Suppressor macrophage treated with lipopolysaccharide for 4 hours (primary cell): ENCODE measurements at regions not wholly inside any gene's neighbourhood (a gene's known extent, or its start where the extent isn't known, plus 50 kb on each side); places are given as distances from the start of the nearest gene placed in this dataset.
A peak's percentile ranks its signal among the peaks of the same experiment; 100 is the strongest.

ENCODE experiments used
- DNase-seq: peaks from one replicate; pipeline ENCODE4 v3.0.0-alpha.2; 2020

DNA sequence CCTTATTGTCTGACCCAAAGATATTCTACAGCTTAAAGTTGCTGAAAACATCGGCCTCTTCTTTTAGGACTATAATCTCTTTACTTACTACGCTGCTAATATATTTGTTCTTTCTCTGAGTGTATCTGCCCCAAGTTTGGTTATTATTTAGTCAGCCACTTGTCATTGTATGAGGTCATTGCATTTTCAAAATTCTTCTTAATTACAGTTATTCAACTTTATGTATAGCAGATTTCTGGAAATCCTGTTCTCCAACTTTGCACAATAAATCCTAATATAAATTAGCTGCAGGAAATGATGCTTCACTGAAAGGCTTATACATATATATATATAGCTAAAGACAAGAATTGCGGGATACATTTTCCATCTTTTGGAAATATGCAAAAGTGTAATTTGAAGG lies 88.5 kb upstream of the HIVEP1 start:
- no peak for DNase-seq

DNA sequence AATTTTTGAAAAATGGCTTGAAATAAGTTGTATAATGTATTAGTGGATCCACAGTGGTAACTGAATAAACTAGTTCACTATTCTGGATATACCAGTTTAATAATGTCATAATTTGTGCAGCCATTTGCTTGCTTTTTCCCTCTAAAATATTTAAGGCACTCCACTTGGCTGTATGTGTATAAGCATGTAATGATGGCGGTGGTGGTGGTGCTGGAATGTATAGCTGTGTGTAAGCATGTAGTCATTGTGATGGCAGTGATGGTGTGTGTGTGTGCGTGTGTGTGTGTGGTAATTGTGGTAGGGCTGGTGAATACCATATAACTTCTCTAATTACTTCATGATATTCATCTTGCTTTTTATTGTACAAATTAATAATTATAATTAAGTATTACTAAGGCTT lies 89.2 kb upstream of the HIVEP1 start:
- no peak for DNase-seq

DNA sequence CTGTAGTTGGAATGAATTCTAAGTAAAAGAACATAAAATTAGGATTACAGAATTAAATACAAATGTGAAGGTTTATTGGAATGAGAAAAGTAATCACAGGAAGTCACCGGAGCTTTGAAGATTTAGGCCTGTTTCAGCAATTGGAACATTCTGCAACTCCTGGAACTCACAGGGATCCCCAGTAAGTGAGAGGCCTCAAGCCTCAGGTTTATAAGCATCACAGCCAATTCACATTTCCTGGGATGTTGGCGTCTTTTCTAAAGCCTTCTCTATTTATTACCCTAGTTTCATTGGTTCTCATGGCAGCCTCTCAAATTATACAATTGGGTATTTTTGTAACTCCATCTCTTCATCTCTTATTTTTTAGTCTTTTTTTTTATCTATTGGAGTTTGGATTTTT lies 90.4 kb upstream of the HIVEP1 start:
- no peak for DNase-seq

DNA sequence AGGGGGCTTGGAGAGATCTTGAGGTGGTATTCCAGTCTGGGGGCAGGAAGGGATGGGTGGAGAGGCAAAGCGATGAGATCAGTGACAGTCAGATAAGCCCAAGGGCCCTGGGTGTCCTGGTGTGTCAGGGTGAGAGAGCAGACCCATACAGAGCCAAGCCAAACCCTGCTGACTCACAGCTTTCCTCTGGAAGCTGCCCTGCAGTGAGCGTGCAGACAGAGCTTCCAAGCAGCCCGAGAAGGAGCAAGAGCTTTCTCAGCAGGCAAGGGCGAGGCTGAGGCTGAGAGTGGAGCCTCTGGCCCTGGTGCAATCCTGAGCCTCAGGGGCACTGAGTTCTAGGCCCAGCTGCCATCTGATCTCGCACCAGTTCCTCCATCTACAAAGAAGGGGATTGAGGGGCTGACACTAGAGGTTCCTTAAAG lies 91.1 kb upstream of the HIVEP1 start:
- no peak for DNase-seq

DNA sequence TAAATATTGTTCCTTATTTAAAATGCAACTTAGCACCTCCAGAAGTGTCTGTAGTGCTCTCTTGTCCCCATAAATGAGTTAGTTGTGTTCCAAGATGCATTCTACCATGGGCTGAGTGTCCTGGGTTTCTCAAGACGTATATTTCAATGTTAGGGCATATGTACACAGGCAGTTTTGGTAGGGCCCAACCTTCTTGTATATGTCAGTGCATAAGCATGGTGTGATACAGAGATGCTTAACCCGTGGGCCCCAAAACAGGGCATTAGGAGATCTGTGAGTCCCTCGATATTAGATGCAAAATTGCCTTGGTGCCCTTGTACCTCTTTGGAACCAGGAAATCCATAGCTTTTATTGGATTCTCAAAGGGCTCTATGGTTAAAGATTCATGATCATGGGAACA lies 91.5 kb upstream of the HIVEP1 start:
- no peak for DNase-seq

DNA sequence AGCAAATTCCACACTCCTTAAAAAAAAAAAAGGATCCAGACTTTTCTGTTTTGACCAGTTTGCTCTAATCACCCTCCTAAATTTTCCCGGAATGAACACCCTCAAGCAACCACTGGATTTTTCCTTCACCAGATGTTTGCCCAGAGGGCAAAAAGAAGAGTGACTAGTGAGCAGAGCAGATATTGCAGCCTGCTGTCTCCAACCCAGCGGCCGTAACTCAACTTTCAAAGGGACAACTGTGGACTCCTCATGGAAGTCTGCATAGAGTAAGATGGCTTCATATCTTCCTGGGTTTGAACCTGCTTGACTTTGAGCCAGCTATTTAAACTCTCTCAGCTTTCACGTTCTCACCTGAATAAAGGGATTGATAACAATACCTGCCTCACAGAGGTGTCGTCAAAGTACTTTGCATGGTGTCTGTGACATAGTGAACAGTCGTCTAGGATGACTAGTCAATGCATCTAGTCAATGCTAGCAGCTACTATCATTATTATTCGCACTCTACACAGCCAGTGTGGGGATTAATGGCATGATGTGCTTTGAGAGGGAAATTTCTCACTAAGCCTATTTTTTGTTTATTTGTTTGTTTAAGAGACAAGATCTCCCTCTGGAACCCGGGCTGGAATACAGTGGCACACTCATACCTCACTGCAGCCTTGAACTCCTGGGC lies 92.2 kb upstream of the HIVEP1 start:
- DNase-seq: no peak

DNA sequence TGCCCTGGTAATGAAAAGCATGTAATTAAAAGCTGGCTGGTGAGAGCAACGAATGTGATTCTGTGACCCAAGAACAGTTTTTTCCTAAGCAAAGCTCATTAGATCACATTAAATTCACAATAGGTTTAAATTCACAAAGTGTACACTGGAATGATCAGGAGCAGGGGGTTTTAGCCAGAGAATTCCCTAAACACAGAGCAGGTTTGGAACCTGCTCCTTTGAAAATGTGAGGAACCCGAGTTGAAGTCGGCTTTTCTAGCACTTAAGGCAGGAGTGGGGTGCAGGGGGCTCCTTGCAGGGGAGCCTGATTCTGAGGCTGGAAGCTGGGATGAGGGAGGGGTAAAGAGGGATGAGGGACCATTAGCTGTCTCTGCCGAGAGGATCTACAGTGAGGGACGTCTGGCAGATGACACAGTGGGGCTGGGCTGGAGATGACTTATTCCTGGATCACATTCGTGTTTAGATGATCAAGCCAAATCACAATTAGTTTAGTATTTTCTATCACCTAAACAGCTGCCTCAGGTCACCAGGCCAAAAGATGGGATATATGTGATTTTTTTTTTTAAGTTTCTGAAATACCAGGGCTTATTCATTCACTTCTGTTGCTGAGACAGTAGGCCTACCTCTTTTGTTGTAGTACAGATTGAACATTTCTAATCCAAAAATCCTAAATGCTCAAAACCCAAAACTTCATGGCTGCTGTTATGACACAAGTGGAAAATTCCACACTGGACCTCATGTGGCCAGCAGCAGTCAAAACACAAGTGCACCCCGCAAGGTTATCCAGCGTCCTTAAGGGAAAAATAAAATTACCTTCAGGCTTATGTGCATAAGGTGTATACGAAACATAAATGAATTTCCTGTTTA lies 93.1 kb upstream of the HIVEP1 start:
- DNase-seq: no peak

DNA sequence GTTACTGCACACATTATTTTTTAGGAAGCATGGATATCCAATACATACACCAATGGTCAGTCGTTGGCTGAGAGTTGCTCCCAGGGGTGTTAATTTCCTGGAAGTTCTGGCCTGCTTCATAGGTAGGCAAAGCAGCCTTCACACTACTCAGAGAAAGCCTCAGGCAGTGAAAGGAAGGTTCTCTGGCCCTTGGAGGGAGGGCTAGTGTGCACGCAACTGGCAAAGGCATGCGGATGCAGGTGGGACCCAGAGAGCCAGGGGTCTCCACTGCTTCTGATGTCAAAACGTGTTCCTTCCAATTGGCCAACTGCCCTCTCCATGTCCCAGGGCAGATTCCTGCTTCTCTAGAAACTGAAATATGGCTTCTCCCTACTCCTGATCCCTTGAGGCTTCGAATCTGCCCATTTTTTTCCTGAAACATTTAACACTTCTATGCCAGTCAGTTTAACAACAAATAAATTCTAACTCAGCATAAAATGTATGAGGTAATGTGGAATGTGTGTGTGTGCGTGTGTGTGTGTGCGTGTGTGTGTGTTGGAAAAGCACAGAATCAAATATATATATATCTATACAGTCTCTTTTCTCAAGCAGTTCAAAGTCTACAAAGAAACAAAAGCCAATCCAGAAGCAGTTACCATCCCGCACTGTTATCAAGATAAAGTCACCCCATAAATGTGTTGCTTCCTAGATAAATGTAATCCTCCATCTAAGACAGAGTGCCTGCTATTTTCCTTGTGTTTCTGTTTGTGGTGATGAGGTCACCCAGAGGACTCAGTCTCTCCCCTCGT lies 94.0 kb upstream of the HIVEP1 start:
- no peak for DNase-seq

DNA sequence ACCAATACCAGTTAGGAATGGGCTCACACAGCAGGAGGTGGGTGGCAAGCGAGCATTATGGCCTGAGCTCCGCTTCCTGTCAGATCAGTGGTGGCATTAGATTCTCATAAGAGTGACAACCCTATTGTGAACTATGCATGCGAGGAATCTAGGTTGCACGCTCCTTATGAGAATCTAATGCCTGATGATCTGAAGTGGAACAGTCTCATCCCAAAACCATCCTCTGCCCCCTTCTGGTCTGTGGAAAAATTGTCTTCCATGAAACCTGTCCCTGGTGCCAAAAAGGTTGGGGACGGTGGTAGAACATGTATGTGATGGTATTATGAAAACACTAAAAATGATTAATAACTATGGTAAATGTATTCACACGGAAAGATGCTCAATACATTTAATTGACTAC lies 99.7 kb upstream of the HIVEP1 start:
- peak; percentile 14 for DNase-seq

DNA sequence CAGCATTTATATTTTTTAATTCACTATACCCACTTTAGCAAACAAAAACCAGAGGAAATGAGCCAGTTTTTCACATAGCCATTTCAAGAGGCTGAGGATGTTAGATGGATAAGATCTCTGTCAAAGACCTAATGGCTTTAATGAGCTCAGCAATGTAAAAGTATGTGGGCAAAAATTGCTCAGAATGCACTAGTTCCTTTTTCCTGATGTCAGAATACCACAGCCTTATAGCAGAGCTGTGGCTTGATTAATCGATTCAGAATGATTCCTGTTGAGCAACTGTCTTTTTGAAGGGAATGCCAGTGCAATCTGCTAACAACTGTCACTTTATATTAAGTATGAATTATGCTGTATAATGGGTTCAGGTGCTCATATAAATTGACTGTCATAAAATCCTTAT lies 100.6 kb upstream of the HIVEP1 start:
- peak; percentile 61 for DNase-seq

DNA sequence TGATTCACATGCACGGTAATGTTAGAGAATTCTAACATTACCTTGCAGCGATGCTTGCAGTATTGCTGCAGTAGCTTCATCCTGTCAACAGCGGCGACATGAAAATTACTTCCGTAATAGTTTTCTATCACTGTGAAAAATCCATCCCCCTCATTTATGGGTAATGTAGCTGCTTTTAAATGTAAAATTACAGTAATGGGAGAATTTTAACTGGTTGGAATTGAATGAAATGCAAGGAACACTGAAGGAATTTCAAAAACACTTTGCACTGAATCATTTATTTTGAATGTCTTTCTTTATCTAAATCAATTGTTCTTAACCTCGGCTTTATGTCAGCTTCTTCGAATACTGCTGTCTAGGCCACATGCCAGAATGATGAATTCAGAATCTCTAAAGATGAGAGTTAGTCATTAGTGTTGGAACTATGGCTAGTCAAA lies 102.4 kb upstream of the HIVEP1 start:
- DNase-seq: no peak

DNA sequence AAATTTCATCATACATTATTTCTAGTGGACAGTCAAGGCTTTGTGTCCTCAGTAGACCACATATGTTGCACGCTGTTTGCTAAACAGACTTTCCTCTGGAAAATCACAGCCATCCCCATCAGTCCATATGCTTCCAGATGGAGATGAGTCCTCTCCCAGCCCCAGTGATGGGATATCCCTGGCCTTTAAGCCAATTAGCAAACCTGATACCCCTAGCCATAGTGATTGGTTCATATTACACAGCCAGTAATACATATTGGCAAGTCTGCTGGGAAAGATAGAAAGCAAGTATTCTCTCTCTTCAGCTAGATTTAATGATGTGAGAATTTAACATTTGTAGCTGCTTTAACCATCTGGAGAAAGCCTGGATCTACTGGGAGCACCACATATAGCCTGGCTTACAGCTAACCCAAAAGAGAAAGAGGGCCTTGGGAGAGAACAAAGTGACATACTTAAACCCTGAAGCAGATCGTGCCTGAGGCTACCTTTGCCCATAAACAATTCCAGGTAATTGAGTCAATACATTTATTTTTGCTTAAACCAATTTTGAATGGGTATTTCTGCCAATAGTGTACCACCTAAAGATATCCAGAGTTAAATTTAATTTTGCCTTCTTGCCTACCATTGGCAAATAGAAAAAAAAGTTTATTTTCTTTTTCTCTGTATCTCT lies 103.5 kb upstream of the HIVEP1 start:
- no peak for DNase-seq

DNA sequence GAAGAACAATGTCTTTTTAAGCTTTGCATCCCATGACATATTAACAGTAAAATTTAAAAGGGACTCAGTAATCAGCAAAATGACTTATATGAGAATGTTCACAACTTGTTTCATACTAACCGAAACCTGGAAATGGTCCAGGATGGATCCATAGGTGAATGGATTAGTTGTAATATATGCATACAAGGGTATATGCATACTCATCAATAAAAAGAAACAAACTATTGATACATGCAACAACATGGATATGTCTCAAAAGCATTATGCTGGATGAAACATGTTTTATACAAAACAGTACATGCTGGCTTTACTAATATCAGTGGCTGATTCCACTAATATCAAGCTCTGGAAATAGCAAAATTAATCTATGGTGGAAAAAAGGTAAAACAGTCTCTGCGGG lies 108.5 kb upstream of the HIVEP1 start:
- no peak for DNase-seq

DNA sequence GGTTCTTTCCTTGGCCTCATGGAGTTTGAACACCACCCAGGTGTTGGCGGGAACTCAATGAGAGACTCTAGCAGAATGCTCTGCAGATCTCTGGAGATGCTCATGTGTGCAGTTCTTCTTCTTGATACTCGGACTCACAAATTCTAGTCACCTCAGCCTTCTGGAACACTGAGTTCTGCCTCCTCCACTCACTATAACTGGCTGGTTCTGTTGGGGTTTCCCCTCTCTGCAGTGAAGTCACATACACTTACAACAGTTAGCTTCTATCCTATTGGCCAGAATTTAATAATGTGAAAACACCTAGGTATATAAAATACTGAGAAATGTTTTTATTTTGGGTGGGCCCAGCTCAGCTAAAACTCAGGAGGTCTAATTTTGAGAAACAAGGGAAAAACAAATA lies 109.6 kb upstream of the HIVEP1 start:
- DNase-seq: no peak

DNA sequence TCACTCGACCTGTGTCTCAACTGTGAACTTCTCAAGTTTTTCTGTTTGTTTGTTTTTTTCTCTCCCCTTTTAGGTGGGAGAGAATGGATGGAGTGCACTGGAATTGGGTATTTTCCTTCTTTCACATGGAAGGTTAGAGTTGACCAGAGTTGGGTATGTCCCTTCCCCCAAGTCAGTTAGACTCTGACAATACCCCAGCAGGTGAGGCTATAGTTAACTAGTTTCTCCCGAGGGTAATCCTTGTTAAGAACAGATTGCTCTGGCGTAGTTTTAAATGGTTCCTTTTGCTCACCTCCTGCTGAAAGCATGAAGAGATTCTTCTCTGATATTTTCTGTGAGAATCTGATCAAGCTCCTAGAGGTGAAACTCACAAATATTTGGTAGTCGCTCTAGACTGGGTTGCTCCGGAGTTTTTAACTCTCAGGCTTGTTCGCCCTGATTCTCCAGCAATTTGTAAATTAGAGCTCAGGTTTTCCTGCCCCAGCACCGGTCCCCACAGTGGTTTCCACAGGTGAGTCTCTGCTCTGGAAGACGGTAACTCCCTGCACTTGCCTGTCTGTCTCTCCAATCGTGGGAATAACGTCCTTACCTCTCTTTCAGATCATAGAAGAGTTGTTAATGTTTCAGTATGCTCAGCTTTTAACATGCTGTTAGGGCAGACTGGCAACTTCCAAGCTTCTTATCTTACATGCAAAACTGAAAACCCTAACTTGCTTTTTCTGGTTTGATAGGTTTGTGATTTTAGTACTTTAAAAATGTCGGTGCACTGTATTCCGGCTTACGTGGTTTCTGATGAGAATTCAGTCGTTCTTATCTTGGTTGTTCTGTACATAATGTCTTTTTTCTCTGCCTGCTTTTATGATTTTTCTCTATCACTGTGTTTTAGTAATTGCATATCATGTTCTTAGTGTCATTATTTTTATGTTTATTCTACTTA lies 111.2 kb upstream of the HIVEP1 start:
- DNase-seq: no peak

DNA sequence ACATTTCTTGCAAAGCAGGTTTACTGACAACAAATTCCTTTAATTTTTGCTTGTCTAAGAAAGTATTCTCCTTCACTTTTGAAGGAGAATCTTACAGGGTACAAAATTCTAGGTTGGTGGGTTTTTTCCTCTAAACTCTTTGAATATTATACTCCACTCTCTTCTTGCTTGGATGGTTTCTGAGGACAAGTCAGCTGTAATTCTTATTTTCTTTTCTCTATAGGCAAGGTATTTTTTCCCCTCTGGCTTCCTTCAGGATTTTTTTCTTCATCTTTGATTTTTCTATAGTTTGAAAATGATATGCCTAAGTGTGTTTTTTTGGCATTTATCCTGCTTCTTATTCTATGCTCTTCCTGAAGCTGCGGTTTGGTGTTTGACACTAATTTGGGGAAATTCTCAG lies 112.5 kb upstream of the HIVEP1 start:
- no peak for DNase-seq

DNA sequence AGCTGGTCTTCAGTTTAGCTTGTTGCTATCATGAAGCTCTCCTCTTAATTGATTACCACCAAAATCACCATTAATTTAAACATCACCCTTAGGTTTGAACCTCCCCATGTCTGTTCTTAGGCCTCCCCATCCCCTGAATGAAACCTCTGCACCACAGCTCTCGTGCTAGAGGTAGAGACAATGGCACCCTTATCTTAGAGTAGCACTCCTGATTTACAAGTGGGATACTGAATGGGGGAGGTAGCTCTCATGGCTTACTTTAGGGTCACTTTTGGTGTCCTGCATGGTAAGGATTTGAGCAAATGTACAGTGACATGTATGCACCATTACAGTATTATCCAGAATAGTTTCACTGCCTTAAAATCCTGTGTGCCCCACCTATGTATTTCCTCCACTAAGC lies 115.6 kb upstream of the ADTRP start:
- DNase-seq: no peak

DNA sequence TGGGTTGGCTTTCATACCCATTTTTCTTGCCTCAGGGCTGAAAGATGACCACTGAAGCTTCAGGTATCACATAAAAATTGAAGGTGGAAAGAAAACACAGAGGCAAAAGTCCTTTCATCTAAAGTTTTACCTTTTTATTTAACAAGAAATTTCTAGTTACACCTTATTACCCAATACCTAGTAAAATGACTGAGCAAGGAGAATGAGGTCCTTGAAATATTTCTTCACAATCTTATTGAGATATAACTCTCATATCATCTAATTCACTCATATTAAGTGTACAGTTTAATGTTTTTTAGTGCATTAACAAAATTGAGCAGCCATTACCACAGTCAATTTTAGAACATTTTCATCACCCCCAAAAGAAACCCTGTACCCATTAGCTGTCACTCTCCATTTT lies 112.9 kb upstream of the ADTRP start:
- DNase-seq: no peak

DNA sequence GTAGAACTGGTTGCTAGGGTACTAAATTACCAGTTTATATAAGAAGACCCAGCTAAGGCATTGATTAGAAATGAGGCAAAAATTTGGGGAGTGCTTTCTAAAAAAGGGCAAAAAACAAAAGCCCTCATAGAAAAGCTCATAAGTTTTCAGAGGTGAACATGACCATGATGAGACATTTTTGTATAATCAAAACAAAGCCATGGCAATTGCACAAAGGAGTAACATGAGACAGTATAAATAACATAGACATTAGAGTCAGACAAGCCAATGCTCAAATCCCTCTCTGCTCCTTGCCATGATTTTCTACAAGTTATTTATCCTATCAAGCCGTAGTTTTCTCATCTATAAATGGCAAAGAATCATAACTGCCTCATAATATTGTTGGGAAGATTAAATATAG lies 112.2 kb upstream of the ADTRP start:
- DNase-seq: no peak

DNA sequence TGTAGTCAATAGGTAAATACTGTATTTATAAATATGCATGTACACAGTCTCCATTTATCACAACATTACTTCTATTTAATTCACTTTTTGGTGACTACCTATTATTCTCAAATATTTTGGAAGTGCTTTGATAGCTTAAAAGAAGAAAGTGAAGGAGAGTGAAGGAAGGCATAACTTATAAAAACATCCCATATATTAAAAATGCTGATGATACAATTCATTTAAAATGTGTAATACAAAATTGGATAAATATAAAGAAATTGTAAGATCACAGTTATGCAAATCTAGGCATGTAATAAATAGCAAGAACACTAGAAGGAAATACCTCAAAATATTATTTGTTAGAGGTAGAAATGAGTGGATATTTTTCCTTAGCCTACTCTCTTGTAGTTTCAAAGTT lies 111.6 kb upstream of the ADTRP start:
- DNase-seq: no peak

DNA sequence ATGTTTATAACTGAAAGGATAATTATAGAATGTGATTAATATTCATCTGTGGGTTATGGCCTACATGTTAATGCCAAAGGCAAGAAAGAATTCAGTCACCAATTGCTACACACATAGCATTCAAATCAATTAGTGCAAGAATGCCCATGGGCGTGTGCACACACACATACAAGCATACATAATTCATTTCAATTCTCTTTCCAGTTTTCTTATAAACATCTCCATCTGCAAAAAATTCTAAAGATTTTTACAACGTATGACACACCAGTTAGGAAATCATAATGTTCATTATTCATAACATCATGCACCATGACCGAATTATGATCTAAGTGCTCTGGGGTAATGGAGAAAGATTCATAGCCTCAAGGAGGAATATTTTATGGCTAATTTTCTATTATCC lies 111.0 kb upstream of the ADTRP start:
- peak; percentile 27 for DNase-seq

DNA sequence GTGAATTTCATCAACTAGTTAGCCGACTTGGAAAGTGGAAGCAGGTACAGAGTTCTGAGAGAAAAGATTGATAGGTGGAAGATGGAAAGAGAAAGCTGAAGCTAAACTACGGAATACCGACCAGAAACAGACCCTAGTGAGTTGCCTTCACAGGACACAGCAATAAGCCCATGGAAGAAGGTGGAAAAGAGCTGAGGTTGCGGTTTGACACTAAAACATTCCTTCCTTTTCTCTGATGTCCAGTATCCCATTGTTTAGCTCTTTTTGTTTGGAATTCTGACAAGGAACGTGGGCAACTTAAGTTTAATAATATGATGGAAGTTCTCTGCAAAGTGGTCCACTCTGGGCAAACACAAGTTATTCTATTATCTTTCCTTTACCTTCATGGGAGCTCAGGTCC lies 110.1 kb upstream of the ADTRP start:
- DNase-seq: no peak
